Activated T-cell treated with anti-CD3 and anti-CD28 coated beads, Interleukin-2, amount 50 U/mL, for 4 hours (primary cell): ENCODE measurements at regions not wholly inside any gene's neighbourhood (a gene's known extent, or its start where the extent isn't known, plus 50 kb on each side); places are given as distances from the start of the nearest gene placed in this dataset.

Source experiments
- ATAC-seq, 2 donors: fragments of 200-7000 bp; cut with Tn5 transposase; one replicate each; pipeline ENCODE4 v1.10.0; 2021
- DNase-seq: peaks from one replicate; pipeline ENCODE4 v3.0.0-alpha.2; 2020
- H3K27me3 Mint-ChIP-seq: one replicate; pipeline ENCODE4 v1.8.0; 2021; ENCODE audit warnings: low read depth, mixed read lengths
- H3K36me3 Mint-ChIP-seq: one replicate; pipeline ENCODE4 v1.8.0; 2022; ENCODE audit warnings: mixed read lengths; ENCODE audit not compliant: insufficient read depth
- H3K4me1 Mint-ChIP-seq: one replicate; pipeline ENCODE4 v1.8.0; 2021; ENCODE audit warnings: low read depth, mixed read lengths
- H3K4me3 Mint-ChIP-seq: one replicate; pipeline ENCODE4 v1.8.0; 2021; ENCODE audit warnings: mild to moderate bottlenecking, moderate library complexity, mixed read lengths
- H3K9me3 Mint-ChIP-seq: one replicate; pipeline ENCODE4 v1.8.0; 2021; ENCODE audit warnings: mixed read lengths

GRCh38 chr4:18578307-18578706 is 556.8 kb upstream of the LCORL start:
- Mint-ChIP-seq H3K4me3 (no peak overlapping the region), H3K4me1 (no peaks in the 10 kb centered on the region), H3K36me3 (no peaks in the 10 kb centered on the region), H3K9me3 (no peaks in the 10 kb centered on the region), H3K27me3 (peaks cover 11% of the 10 kb centered on the region)
- DNase-seq = no peak
- no peak for ATAC-seq

GRCh38 chr4:18572481-18572880 is 550.9 kb upstream of the LCORL start:
- Mint-ChIP-seq H3K4me3 (no peak overlapping the region), H3K36me3 (no peaks in the 10 kb centered on the region), H3K9me3 (no peaks in the 10 kb centered on the region), H3K4me1 (no peaks in the 10 kb centered on the region), H3K27me3 (peaks cover 6% of the 10 kb centered on the region)
- ATAC-seq (no peak), DNase-seq (no peak)

GRCh38 chr4:18571301-18571761 is 549.8 kb upstream of the LCORL start:
- H3K36me3 Mint-ChIP-seq = no peaks in the 10 kb centered on the region
- peaks cover 6% of the 10 kb centered on the region for H3K27me3 Mint-ChIP-seq
- no peak overlapping the region for H3K4me3 Mint-ChIP-seq
- no peaks in the 10 kb centered on the region for H3K4me1 Mint-ChIP-seq
- ATAC-seq = no peak
- H3K9me3 Mint-ChIP-seq = no peaks in the 10 kb centered on the region
- DNase-seq = no peak

- H3K9me3 Mint-ChIP-seq = no peaks in the 10 kb centered on the region
- no peak for ATAC-seq
These were observed 548.8 kb upstream of the LCORL start for GRCh38 chr4:18570370-18570769.

GRCh38 chr4:18568600-18568999 is 547.0 kb upstream of the LCORL start:
- ATAC-seq = no peak
- Mint-ChIP-seq H3K4me3 (no peak overlapping the region), H3K27me3 (peaks cover 6% of the 10 kb centered on the region), H3K9me3 (peaks cover 6% of the 10 kb centered on the region), H3K4me1 (no peaks in the 10 kb centered on the region), H3K36me3 (no peaks in the 10 kb centered on the region)
- DNase-seq = no peak

More at GRCh38 chr4:18570370-18570769, 548.8 kb upstream of the LCORL start:
- Mint-ChIP-seq H3K27me3 (peaks cover 6% of the 10 kb centered on the region), H3K36me3 (no peaks in the 10 kb centered on the region), H3K4me1 (no peaks in the 10 kb centered on the region), H3K4me3 (no peak overlapping the region)
- DNase-seq = no peak

GRCh38 chr4:18566970-18567799 is 545.6 kb upstream of the LCORL start:
- Mint-ChIP-seq H3K27me3 (peaks cover under 1% of the 10 kb centered on the region), H3K9me3 (peaks cover 6% of the 10 kb centered on the region), H3K4me3 (no peak overlapping the region), H3K36me3 (no peaks in the 10 kb centered on the region), H3K4me1 (no peaks in the 10 kb centered on the region)
- DNase-seq (no peak), ATAC-seq (no peak)

- Mint-ChIP-seq H3K4me1 (no peaks in the 10 kb centered on the region), H3K4me3 (no peak overlapping the region), H3K36me3 (no peaks in the 10 kb centered on the region), H3K9me3 (no peaks in the 10 kb centered on the region), H3K27me3 (peaks cover 3% of the 10 kb centered on the region)
- ATAC-seq = no peak
- DNase-seq = no peak
These were observed 537.9 kb upstream of the LCORL start for GRCh38 chr4:18559492-18559891.

- H3K36me3 Mint-ChIP-seq = no peaks in the 10 kb centered on the region
- ATAC-seq = no peak
These were observed 534.8 kb upstream of the LCORL start for GRCh38 chr4:18556402-18556801.

GRCh38 chr4:18540349-18540748 is 518.8 kb upstream of the LCORL start:
- Mint-ChIP-seq H3K4me1 (no peaks in the 10 kb centered on the region), H3K9me3 (no peaks in the 10 kb centered on the region), H3K4me3 (no peak overlapping the region), H3K27me3 (peaks cover 3% of the 10 kb centered on the region), H3K36me3 (no peaks in the 10 kb centered on the region)
- DNase-seq = no peak
- no peak for ATAC-seq

More at GRCh38 chr4:18556402-18556801, 534.8 kb upstream of the LCORL start:
- H3K9me3 Mint-ChIP-seq = no peaks in the 10 kb centered on the region
- no peak for DNase-seq
- no peaks in the 10 kb centered on the region for H3K4me1 Mint-ChIP-seq
- peaks cover 3% of the 10 kb centered on the region for H3K27me3 Mint-ChIP-seq
- H3K4me3 Mint-ChIP-seq = no peak overlapping the region

GRCh38 chr4:18538121-18538520 is 516.6 kb upstream of the LCORL start:
- DNase-seq = no peak
- no peak for ATAC-seq
- Mint-ChIP-seq H3K4me3 (no peak overlapping the region), H3K36me3 (no peaks in the 10 kb centered on the region), H3K9me3 (no peaks in the 10 kb centered on the region), H3K4me1 (no peaks in the 10 kb centered on the region), H3K27me3 (peaks cover 6% of the 10 kb centered on the region)

- peaks cover 6% of the 10 kb centered on the region for H3K27me3 Mint-ChIP-seq
- H3K4me3 Mint-ChIP-seq = no peak overlapping the region
- no peaks in the 10 kb centered on the region for H3K4me1 Mint-ChIP-seq
- DNase-seq = no peak
- H3K36me3 Mint-ChIP-seq = no peaks in the 10 kb centered on the region
- no peak for ATAC-seq
- H3K9me3 Mint-ChIP-seq = no peaks in the 10 kb centered on the region
These were observed 514.9 kb upstream of the LCORL start for GRCh38 chr4:18536428-18536827.

- DNase-seq (no peak), ATAC-seq (no peak)
- no peaks in the 10 kb centered on the region for H3K9me3 Mint-ChIP-seq
- peaks cover 6% of the 10 kb centered on the region for H3K27me3 Mint-ChIP-seq
- no peaks in the 10 kb centered on the region for H3K4me1 Mint-ChIP-seq
- H3K36me3 Mint-ChIP-seq = no peaks in the 10 kb centered on the region
- no peak overlapping the region for H3K4me3 Mint-ChIP-seq
These were observed 514.4 kb upstream of the LCORL start for GRCh38 chr4:18535948-18536347.

- DNase-seq (no peak), ATAC-seq (no peak)
- Mint-ChIP-seq H3K36me3 (no peaks in the 10 kb centered on the region), H3K9me3 (no peaks in the 10 kb centered on the region), H3K4me3 (no peak overlapping the region), H3K4me1 (no peaks in the 10 kb centered on the region), H3K27me3 (peaks cover 3% of the 10 kb centered on the region)
These were observed 511.8 kb upstream of the LCORL start for GRCh38 chr4:18533262-18533775.

- no peaks in the 10 kb centered on the region for H3K36me3 Mint-ChIP-seq
- ATAC-seq (no peak), DNase-seq (no peak)
- H3K4me1 Mint-ChIP-seq = no peaks in the 10 kb centered on the region
- H3K4me3 Mint-ChIP-seq = no peak overlapping the region
- no peaks in the 10 kb centered on the region for H3K9me3 Mint-ChIP-seq
- peaks cover 3% of the 10 kb centered on the region for H3K27me3 Mint-ChIP-seq
These were observed 510.2 kb upstream of the LCORL start for GRCh38 chr4:18531731-18532130.

- Mint-ChIP-seq H3K9me3 (no peaks in the 10 kb centered on the region), H3K4me3 (no peak overlapping the region), H3K27me3 (no peaks in the 10 kb centered on the region), H3K4me1 (no peaks in the 10 kb centered on the region), H3K36me3 (no peaks in the 10 kb centered on the region)
- ATAC-seq = no peak
- no peak for DNase-seq
These were observed 507.9 kb upstream of the LCORL start for GRCh38 chr4:18529482-18529881.
